ENCODE measurements at regions not wholly inside any gene's neighbourhood (a gene's known extent, or its start where the extent isn't known, plus 50 kb on each side); places are given as distances from the start of the nearest gene placed in this dataset.

DNA sequence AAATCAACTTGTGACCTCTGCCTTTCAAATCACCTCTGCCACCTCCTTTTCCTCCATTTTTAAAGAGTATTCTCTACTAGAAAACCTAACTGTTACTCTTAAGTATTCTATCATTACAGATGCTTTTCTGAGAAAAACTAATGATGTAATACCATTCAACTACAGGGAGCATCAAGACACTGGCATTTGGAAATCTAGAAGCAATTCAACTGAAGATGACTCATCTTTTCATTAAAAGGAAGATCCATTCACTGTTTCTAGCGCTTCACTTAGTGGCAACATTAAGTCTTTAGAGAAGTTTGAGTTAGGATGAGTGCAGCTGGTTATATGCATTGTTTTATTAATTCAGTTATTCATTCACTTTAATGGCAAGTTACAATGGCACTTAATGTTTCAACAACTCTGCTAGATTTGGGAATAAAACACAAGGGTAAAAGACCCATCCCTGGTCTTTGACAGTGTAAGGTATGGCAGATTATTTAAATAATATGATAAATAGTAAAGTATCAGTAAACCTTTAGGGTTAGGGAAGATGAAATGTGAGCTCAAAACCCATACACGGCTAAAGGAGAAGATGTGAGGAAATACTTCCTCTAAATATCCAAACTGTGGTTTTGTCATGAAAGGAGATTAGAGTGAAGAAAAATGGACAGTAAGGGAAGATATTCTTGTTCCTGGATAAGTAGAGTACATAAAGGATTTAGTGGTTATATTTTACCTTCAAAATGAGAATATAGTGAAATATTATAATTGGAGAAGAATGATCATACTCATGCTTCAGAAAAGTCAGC is 61.7 kb downstream of the KCNJ2 start:
- H3K4me3 ChIP-seq (ENCODE audit: low read length) = no peak overlapping the region
- TF ChIP-seq, protein P1, sequence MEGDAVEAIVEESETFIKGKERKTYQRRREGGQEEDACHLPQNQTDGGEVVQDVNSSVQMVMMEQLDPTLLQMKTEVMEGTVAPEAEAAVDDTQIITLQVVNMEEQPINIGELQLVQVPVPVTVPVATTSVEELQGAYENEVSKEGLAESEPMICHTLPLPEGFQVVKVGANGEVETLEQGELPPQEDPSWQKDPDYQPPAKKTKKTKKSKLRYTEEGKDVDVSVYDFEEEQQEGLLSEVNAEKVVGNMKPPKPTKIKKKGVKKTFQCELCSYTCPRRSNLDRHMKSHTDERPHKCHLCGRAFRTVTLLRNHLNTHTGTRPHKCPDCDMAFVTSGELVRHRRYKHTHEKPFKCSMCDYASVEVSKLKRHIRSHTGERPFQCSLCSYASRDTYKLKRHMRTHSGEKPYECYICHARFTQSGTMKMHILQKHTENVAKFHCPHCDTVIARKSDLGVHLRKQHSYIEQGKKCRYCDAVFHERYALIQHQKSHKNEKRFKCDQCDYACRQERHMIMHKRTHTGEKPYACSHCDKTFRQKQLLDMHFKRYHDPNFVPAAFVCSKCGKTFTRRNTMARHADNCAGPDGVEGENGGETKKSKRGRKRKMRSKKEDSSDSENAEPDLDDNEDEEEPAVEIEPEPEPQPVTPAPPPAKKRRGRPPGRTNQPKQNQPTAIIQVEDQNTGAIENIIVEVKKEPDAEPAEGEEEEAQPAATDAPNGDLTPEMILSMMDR (IDR thresholded peaks at IDR 0.05; ENCODE audit: insufficient read depth, low read depth, low read length, missing control alignments) = no peak
- DNase-seq (ENCODE audit: low read depth) = peak; percentile 18

DNA sequence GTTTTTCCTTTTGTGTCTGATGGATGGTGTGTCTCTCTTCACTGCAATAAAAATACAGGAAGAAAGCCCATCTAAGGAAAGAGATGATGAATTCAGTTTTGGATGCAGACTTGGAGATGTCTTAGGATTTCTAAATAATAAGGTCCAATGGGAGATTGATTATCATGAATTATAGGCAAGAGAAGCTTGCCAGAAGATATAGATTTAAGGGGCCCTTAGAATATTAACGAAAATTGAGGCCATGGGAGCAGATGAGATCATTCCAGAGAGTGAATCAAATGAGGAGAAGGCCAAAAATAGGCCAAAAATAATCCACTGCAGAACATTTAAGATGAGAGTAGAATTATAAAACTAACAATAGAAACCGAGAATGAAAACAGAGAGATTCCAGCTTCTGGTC is 63.1 kb downstream of the KCNJ2 start:
- TF ChIP-seq, protein P1 (IDR thresholded peaks at IDR 0.05; ENCODE audit: insufficient read depth, low read depth, low read length, missing control alignments) = no peak
- H3K4me3 ChIP-seq (ENCODE audit: low read length) = no peak overlapping the region
- DNase-seq (ENCODE audit: low read depth) = no peak

DNA sequence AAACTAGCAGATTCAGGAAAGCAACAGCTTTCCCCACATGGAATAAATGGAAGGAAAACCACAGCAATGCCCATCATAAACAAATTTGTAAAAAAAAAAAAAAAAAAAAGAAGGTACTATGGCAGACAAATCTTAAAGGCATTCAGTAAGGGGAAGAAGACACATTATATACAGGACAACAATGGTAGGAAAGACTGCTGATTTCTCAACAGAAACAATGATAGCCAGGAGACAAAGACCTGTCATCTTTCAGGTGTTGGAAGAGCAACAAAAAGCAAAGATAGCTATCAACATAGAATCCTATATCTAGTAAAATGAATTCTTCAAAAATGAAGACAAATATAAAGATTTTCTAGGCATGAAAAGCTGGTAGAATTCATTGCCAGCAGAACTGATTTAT is 65.9 kb downstream of the KCNJ2 start:
- no peak overlapping the region for H3K4me3 ChIP-seq (ENCODE audit: low read length)
- no peak for DNase-seq (ENCODE audit: low read depth)
- TF ChIP-seq, protein P1 (IDR thresholded peaks at IDR 0.05; ENCODE audit: insufficient read depth, low read depth, low read length, missing control alignments) = no peak

DNA sequence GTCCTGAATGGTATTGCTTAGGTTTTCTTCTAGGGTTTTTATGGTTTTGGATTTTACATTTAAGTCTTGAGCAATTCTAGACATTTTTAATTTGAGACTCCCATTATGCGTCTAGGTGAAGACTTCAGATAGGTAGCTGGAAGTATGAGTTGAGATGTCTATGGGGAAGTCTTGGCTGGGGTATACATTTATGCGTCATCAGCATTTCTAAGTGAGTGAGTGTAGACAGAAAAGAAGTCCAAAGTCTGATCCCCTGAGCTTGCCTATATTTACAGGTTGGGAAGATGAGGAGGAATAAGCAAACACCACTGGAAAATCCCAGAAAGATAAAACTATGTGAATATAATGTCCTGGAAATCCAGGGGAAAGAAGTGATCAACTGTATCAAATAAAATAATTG is 68.9 kb downstream of the KCNJ2 start:
- H3K4me3 ChIP-seq (ENCODE audit: low read length) = no peak overlapping the region
- TF ChIP-seq, protein P1 (IDR thresholded peaks at IDR 0.05; ENCODE audit: insufficient read depth, low read depth, low read length, missing control alignments) = no peak

DNA sequence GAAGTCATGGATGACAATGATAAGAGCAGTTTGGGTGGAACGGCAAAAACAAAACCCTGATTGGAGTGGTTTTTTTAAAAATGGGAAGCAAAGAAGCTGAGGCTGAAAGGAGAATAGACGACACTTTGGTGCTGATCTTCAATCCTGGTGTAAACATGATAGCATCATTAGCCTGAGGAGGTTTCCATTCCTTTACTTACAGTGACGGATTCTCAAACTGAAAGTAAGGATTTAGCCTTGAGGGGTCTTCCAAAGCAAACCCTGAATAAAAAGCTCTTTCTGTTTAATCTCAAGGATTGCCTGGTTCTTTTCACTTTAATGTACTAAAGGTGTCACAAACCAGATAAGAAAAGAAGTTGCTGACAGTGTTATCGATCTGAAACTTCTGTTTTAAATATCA is 69.3 kb downstream of the KCNJ2 start:
- no peak for DNase-seq (ENCODE audit: low read depth)
- TF ChIP-seq, protein P1 (IDR thresholded peaks at IDR 0.05; ENCODE audit: insufficient read depth, low read depth, low read length, missing control alignments) = no peak
- no peak overlapping the region for H3K4me3 ChIP-seq (ENCODE audit: low read length)

More for the DNA sequence above, 68.9 kb downstream of the KCNJ2 start:
- DNase-seq (ENCODE audit: low read depth) = no peak

DNA sequence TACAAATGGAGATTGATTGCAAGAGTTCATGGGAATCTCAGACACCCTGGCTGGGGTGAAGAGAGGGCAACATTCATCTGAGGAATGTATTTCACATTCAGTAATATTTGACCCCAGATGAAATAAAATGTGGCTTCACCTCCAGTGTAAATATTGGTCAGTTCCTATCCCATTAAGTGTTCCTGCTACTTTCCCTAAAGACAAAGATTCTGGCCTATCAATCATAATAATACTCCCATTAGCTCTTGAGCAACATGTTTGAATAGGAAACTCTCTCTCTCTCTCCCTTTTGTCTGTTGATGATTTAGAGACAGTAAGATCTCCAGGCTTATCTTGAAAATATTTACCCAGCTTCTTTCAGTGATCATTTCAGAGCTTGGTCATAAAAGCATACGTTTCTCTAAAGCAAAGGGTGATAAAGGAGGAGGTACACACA is 70.1 kb downstream of the KCNJ2 start:
- no peak overlapping the region for H3K4me3 ChIP-seq (ENCODE audit: low read length)
- TF ChIP-seq, protein P1 (IDR thresholded peaks at IDR 0.05; ENCODE audit: insufficient read depth, low read depth, low read length, missing control alignments) = no peak
- DNase-seq (ENCODE audit: low read depth) = no peak

DNA sequence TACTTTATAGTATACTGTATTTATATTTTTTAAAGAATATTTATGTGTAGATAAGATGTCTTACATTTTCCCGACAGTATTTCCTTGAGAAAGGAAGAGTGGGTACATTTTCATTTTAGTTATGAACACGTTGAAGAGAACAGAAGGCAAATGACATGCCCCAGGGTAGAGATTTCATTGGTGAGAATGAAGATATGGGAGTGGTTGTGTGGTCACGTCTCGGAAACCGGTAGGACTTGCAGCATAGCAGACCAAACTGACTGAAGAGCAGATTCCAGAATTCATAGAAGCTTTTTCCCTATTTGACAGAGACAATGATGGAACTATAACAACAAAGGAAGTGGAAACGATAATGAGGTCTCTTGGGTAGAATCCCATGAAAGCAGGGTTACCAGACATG is 71.7 kb downstream of the KCNJ2 start:
- TF ChIP-seq, protein P1 (IDR thresholded peaks at IDR 0.05; ENCODE audit: insufficient read depth, low read depth, low read length, missing control alignments) = no peak

More for the DNA sequence above, 71.7 kb downstream of the KCNJ2 start:
- DNase-seq (ENCODE audit: low read depth) = no peak
- H3K4me3 ChIP-seq (ENCODE audit: low read length) = no peak overlapping the region
